ENCODE measurements at regions not wholly inside any gene's neighbourhood (a gene's known extent, or its start where the extent isn't known, plus 50 kb on each side); places are given as distances from the start of the nearest gene placed in this dataset.

- TF ChIP-seq CTCF (IDR thresholded peaks at IDR 0.05; ENCODE audit: low read length) (no peak), EZH2 (optimal IDR thresholded peaks at IDR 0.05; ENCODE audit: low read depth, low read length) (no peak)
Observed at GRCh38 chr1:79614762-79615161, 608.2 kb upstream of the ADGRL4 start.

Measured in MM.1S (cell line).